HG02981 (cell line): ENCODE measurements at regions not wholly inside any gene's neighbourhood (a gene's known extent, or its start where the extent isn't known, plus 50 kb on each side); places are given as distances from the start of the nearest gene placed in this dataset.

Experiments
- ATAC-seq: cut with Tn5 transposase; IDR thresholded peaks from one replicate; pipeline ENCODE4 v1.9.1; 2021; ENCODE audit warnings: mild to moderate bottlenecking, moderate library complexity; ENCODE audit not compliant: unreplicated experiment

DNA sequence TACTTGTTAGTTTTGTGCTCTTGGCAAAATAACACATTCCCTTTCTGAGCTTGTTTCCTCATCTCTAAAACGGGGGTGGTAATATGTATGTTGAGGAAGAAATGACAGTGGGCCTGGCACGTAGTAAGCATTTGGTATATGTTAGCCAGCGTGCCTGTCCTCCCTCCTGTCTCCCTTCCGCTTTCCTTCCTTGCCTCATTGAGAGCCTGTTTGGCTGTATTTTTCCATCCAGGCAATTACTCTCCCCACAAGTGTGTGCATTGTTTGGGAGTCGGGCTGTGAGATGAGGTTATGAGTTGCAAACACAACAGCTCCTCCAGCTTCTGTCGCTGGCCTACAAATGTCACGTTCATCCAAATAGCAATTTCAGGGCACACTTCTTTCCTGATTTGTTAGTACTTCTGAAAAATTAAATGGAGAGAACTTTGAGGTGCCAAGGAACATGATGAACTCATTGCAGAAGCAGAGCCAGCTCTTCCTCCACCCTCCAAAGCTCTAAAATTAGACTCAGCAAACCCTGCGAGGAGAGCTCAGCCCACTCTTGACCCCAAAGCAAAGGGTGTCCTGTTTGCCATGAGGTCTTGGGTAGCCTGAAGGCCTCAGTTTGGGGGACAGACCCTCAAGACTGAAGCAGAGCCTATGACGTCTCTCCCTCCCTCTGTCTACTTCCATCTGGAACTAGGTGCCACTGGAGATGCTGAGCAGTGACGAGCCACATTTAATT lies 50.7 kb upstream of the TOX2 start:
- ATAC-seq = no peak

DNA sequence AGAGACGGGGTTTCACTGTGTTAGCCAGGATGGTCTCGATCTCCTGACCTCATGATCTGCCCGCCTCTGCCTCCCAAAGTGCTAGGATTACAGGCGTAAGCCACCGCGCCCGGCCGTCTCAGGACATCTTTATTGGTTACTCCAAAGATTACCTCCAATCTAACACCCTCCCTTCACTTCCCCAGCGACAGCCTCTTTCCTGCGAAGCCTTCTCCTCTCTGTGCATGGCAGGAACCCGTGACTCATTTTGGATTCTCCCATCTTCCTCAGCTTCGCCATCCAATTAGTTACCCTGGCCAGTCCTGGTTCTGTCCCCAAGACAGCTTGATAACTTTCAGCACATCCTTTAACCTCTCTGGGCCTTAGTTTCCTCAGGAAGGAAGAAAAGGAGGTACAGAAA lies 51.3 kb upstream of the TOX2 start:
- ATAC-seq = no peak

DNA sequence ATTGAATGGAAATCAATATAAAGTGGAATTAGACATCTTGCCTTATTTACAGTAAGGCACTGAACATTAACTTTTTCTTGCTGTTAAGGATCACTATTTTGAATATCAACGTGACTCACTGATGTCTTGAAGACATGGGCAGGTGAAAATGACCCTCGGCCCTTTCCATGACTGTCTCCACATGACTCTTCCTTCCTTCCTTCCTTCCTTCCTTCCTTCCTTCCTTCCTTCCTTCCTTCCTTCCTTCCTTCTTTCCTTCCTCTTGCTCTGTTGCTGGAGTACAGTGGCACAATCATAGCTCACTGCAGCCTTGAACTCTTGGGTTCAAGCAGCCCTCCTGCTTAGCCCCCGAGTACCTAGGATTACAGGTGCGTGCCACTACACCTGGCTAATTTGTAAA lies 52.2 kb upstream of the TOX2 start:
- ATAC-seq = no peak

DNA sequence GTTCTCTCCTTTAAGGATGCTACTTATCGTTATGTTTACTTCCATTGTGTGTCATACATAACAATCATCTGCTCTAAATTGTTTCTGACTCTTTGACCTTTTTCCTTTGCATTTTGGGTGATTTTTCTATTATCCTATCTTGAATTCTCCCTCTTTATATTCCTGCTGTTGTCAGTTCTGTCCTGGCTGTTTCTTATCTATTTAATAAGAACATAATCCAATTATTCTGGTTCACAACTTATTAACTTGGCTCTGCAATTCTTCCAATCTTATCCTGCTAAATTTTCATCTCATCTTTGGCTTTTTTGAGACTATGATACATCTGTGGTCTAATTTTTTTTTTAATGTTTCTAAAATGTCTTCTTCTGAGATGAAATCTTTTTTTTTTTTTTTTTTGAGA lies 54.7 kb upstream of the TOX2 start:
- no peak for ATAC-seq

DNA sequence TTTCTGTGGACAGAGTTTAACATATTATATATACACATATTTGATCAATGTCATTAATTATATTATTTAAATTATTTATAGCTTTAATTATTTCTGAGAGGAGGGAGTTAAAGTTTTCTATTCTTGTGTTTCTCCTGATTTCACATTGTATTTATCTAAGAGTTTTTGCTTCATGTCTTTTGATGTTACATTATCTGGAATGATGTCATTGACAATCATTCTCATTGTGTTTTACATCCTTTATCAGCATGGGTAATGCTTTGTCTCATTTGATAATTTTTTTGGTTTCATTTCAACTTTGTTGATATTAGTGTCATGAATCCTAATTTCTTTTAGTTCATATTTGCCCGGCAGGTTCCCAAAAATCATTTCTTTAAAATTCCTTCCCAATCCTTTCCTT lies 56.7 kb upstream of the TOX2 start:
- no peak for ATAC-seq

DNA sequence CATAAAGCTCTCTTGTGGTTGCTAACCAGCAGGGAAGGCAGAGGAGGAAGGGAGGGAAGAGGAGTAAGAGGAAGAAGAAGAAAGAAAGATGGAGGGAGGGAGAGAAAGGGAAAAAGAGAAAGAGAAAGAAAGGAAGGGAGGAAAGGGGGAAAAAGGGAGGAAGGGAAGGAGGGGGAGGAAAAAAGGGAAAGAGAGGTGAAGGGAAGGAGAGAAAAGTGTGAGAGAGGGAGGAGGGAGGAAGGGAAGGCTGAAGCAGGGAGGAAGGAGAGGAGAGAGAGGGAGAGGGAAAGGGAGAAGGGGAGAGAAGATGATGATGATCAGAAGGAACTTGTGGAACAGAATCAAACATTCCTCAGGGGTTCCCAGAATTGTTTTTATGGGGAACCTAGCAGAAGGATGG lies 57.5 kb upstream of the TOX2 start:
- ATAC-seq = no peak

DNA sequence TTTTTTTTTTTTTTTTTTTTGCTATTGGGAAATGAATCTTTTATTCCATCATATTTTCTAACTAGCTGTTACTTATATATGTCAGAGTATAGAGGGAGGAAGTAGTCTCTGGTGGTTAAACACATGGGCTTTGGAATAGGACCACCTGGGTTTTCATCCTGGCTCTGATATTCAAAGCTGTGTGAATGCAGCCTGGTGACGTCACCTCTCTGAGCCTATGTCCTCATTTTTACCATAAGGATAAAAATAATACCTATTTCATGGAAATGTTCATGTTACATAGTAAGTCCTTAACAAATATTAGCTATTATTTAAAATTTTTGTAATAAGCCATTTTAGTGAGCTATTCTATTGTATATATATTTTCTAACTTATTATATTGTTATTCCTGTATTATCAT lies 58.8 kb upstream of the TOX2 start:
- no peak for ATAC-seq

DNA sequence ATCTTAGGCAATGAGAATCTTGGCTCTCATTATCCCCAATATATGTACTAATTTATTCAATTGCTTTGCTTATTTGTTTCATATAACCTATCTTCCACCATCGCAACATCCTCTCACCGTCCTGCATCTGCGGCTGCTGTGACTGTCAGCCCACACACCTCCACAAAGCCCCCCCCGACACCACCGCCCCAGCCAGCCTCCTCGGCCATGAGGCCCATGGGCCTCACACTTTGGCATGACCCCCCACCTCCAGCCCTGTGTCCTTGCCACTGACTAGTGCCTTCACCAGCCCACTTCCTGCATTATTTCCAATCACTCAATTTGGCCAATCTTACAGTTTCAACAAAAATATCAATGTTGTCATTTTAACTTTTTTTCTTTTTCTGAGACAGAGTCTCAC lies 60.7 kb upstream of the TOX2 start:
- no peak for ATAC-seq

DNA sequence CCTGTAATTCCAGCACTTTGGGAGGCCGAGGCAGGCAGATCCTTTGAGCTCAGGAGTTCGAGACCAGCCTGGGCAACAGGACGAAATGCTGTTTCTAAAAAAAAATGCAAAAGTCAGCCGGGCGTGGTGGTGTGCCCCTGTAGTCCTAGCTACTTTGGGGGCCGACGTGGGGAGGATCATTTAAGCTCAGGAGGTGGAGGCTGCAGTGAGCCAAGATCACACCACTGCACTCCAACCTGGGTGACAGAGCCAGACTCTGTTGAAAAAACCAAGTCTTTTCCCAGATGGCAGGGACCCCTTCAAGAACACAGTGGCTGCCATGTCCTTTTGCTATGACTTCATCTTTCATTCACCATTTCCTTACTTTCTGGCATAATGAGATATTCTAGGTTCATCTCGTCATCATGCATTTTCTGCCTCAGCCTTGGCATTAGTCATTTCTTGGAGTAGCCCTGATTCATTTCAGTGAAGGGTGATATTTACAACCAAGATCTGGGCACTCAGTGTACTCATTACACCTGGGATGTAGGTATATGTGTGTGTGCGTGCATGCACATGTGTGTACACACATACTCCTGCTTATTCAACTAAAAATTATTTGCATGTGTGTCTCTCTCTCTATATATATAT lies 61.4 kb upstream of the TOX2 start:
- ATAC-seq = no peak

DNA sequence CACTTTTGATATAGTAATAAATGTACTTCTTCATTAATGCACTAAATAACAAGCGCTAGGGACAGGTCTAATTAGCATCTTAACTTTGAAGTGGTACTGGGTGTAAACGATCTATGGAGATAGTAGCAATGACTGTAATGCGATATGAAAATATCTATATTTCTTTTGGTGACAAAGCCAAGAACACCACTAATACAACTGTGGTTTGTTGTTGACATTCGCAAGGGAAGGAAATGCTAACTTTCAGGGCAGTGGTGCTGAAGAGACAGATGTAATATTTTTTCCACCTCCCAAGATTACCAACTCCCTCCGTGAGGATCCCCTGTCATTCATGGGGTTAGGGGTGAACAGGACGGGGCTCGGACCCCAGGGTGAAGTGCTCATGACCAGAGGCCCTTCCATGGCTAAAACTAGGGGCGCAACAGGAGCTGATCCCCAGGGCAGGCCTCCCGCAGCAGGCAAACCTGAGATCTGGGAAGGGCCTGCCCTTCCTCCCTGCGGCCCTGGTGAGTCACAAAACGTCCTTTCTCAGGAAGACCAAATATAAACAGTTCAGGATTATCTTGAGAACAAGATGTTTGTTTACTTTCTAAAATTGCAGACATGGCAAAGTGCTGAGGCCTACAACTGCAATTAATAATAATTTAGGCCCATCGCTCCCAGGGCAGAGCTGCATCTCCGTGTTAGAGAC lies 65.0 kb upstream of the TOX2 start:
- ATAC-seq = no peak

DNA sequence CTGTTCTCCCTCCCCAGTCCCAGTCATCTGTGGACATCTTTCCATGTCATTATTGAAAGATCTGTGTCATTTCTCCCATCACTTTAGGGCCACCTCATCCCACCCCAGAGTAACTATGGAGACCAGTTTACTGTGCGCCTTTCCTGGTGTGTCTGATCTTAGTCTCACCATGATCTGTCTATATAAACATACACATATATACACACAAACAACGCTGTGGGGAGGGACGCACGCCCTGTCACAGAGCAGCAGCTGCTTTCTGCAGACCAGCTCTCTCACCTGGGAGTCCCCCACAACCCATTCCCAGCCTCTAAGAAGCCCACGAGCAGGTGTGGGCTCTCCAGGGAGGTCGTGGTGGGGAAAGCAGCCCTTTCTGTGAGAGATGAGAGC lies 68.1 kb upstream of the TOX2 start:
- no peak for ATAC-seq

DNA sequence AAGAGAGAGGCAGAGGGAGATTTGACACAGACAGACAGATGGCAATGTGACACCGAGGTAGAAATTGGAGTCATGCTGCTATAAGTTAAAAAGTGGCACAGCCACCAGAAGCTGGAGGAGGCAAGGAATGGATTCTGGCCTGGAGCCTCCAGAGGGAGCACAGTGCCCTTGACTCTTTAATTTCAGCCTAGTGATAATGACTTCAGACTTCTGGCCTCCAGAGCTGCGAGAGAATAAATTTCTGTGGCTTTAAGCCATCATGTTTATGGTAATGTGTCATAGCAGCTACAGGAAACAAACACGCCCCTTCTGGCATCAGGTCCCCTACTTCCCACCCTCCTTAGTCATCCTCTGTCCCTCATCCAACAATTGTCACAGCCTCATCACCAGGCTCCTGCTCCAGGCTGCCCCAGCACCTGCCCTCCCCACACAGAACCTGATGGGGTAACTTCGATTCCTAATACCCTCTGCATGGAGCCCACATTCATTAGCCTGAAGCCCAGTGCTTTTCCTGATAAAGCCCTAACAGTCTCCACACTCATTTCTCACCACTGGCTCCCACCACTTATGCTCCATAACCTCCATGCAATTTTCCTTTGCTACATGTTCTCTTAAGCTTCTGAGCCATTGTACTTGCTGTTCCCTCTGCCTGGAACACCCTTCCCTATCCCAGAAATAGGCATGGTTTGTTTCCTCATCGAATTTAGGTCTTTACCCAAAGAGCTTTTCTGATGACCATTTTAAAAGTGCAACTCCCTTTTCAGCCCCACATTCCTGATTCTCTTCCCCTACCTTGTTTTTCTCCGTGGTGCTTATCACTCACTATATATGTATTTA lies 69.7 kb upstream of the TOX2 start:
- no peak for ATAC-seq

DNA sequence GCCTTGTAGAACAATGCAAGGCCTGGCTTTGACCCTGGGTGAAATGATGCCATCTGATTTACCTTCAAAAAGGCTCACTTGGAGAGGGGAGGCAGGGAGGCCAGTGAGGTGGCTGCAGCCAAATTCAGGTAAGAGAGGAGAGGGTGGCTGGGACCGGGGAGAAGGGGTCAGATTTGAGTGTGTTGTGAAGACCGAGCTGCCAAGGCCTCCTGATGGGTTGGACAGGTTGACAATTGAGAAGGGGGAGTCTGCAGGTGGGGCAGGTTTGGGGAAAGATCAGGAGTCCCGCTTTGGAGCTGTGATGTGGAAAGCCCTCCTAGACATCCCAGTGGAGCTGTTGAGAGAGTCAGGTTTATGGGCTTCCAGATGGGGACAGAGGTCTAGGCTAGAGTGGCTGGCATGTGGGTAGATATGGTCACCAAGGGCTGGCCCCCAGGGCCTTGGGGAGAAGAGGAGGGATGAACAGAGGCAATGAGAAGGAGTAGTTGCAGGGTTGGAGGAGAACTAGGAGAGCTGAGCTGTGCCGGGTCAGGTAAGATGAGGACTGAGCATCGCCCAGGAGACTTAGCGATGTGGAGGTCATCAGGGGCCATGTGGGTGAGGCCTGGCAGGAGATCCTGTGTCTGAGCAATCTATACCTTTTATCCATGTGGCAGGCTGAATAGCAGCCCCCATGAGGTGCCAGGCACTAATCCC lies 70.5 kb upstream of the TOX2 start:
- no peak for ATAC-seq

DNA sequence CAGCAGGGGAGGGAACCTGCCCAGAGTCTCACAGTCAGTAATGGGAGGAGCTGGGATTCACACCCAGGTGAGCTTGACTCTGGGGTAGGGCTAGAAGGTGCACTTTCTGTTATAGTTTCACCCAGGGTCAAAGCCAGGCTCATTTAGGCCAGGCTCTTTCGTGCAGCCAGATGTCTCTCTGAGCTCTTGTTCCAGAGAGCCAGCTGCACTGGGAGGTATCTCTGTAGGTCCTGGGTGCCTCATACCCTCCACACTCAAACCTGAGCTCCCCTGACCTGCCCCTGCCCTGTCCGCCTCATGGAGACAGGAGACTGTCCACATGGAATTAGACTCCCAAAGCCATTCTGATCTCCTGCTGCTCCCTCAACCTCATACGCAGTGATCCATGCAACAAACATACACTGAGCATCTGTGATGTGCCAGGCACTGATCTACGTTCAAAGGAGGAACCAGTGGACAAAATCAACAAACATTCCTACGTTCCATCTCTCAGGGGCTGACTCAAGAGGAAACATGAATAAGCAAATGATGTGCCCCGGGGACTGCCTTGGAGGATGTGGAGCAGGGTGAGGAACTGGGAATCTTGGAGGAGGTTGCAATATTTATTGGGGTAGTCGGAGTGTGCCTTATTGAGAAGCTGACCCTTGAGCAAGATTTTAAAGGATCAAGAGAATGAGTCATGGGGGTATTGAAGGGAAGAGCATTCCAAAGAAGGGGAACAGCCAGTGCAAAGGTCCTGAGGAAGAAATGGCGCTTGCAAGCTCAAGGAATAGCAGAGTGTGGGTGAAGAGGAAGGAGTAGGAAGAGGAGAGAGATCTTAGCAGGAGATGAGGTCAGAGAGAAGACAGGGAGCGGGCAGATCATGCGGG lies 71.3 kb upstream of the TOX2 start:
- ATAC-seq = no peak

DNA sequence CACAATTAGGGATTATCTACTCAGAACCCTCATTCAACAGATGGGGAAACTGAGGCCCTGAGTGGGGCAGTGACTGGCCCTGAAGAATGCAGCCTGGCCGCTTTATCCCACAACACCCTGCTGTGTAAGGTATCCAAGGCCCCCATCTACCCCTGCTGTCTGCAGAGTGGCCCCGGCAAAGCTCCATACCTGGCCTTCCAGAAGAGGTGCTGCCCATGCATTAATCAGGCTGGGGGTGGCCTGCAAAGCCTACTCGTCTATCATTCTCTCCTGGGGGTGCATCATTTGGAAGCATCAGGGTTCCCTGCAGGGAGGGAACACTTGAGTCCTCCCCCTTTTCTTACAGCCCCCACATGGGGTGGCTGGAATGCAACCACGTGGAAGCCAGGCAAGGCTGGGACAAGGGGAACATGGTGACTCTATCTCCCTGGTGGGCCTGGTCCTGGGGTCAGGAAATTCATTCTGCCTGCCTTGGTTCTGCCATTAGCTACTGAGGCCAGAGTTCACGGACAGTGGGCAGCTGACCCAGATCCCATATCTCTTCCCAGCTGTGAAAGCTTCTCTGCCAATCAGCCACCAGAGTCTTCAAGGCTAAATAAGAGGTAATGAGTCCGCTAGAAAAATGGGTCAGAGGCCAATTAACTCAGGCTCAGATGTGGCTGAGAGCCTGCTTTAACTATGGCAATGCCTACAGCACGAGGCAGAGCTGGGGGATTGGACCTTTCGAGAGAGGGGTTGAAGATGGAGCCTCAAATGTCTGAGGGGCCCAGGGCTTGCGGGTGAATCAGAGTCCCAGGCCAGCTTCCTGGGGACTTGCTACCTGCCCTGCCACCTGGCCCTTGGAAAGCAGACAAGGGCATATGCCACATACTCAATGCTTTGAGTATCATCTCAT lies 72.3 kb upstream of the TOX2 start:
- no peak for ATAC-seq

DNA sequence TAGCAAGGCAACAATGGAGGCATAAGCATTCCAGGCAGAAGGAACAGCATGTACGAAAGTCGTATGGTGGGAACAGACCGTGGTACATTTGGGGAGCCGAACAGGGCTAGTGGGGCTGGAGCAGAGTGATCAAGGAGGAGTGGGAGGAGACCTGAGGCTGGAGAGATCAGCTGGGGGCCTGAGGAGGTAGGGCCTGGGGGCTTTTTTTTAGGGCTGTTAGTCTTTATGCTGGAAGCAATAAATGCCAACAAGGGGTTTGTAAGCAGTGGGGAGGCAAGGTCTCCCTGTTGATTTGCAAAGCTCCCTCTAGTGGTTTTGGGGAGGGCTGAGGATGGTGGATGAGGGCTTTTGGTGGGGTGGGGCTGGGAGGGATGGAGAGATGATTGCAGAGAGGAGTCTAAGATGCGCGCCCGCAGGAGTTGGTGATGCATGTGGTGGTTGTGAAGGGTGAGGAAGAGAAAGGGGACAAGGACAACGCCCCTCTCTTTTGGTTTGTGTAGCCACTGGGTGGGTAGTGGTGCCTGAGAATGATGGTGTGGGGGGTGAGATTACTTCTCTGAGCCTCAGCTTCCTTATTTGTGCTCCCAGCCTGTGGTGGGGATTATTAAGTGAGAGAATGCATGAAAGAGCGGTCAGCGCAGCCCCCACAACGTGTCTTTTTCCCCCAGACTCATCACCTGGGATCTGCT lies 74.1 kb upstream of the TOX2 start:
- ATAC-seq = no peak

DNA sequence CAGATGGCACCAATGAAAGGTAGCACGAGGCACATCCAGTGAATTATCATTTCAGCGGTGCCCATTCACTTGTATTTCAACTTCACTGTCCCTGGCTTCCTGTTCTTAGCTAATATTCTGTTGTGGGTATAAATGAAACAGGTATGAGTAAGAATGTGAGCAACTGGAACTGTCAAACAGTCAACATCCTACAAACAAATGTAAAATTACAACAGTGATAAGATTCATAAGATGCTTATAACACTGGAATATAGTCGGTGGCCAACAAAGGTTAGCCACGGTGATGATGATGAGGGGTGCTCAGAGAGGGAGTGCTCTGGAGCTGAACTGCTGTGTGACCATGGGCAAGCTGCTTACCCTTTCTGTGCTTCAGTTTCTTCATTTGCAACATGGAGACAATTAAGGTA lies 74.9 kb upstream of the TOX2 start:
- peak; percentile 47 for ATAC-seq

DNA sequence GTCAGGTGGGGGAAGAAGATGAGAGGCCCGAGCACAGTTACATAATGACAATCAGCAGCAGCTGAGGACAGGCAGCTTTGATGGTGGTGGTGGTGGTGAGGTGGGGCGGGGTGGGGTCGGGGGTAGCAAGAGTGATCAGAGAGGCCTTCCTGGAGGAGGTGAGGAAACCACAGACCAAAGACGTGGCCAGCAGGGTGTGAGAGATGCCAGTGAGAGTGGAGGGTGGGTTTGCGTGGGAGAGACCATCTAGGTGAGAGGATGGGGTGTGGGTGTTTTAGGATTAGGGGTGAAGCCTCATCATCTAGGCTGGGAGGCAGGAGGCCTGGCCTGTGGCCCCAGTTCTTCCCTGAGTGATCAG lies 76.0 kb upstream of the TOX2 start:
- ATAC-seq = no peak
